Mesendoderm (in vitro differentiated cells): ENCODE measurements at regions not wholly inside any gene's neighbourhood (a gene's known extent, or its start where the extent isn't known, plus 50 kb on each side); places are given as distances from the start of the nearest gene placed in this dataset.

Source experiments
- DNase-seq: peaks from one replicate; pipeline ENCODE4 v3.0.0; 2013
- H2AK5ac ChIP-seq: 2 replicates; pipeline ENCODE4 v1.6.1; 2013; ENCODE audit warnings: low read length, inconsistent platforms
- H2BK120ac ChIP-seq: 2 replicates; pipeline ENCODE4 v1.6.1; 2013; ENCODE audit warnings: low read depth, mild to moderate bottlenecking, low read length, moderate library complexity, mixed read lengths
- H2BK15ac ChIP-seq: replicated peaks from 2 replicates; pipeline ENCODE4 v1.6.1; 2013; ENCODE audit warnings: low read depth, mild to moderate bottlenecking, moderate library complexity
- H2BK5ac ChIP-seq: 2 replicates; pipeline ENCODE4 v1.6.1; 2013; ENCODE audit warnings: low read length, inconsistent platforms
- H3K18ac ChIP-seq: 2 replicates; pipeline ENCODE4 v1.6.1; 2013; ENCODE audit warnings: mild to moderate bottlenecking, low read length, mixed read lengths
- H3K23ac ChIP-seq: one replicate; pipeline ENCODE4 v1.6.1; 2013; ENCODE audit warnings: low read length
- H3K27ac ChIP-seq: 2 replicates; pipeline ENCODE4 v1.5.1; 2013; ENCODE audit warnings: low read depth, mild to moderate bottlenecking, inconsistent platforms, low read length, moderate library complexity
- H3K27me3 ChIP-seq: 2 replicates; pipeline ENCODE4 v1.6.1; 2013; ENCODE audit warnings: low read length, control low read depth, mild to moderate bottlenecking, inconsistent platforms; ENCODE audit not compliant: insufficient read depth, poor library complexity
- H3K36me3 ChIP-seq: 2 replicates; pipeline ENCODE4 v1.6.1; 2013; ENCODE audit warnings: low read length, inconsistent platforms; ENCODE audit not compliant: control insufficient read depth, insufficient read depth
- H3K4ac ChIP-seq: one replicate; pipeline ENCODE4 v1.6.1; 2013; ENCODE audit warnings: low read depth, mild to moderate bottlenecking, low read length, moderate library complexity
- H3K4me1 ChIP-seq: 2 replicates; pipeline ENCODE4 v1.6.1; 2013; ENCODE audit warnings: low read depth, low read length, inconsistent platforms; ENCODE audit not compliant: control insufficient read depth
- H3K4me2 ChIP-seq: 2 replicates; pipeline ENCODE4 v1.6.1; 2013; ENCODE audit warnings: low read length
- H3K4me3 ChIP-seq: 2 replicates; pipeline ENCODE4 v1.5.1; 2013; ENCODE audit warnings: mild to moderate bottlenecking, low read length
- H3K56ac ChIP-seq: one replicate; pipeline ENCODE4 v1.6.1; 2013; ENCODE audit warnings: low read length
- H3K79me1 ChIP-seq: 2 replicates; pipeline ENCODE4 v1.6.1; 2013; ENCODE audit warnings: low read length, inconsistent platforms
- H3K79me2 ChIP-seq: 2 replicates; pipeline ENCODE4 v1.6.1; 2013; ENCODE audit warnings: mild to moderate bottlenecking, low read length; ENCODE audit not compliant: control insufficient read depth, insufficient read depth
- H3K9ac ChIP-seq: 2 replicates; pipeline ENCODE4 v1.6.1; 2013; ENCODE audit warnings: low read length, inconsistent platforms
- H4K5ac ChIP-seq: one replicate; pipeline ENCODE4 v1.6.1; 2013; ENCODE audit warnings: low read length
- H4K8ac ChIP-seq: one replicate; pipeline ENCODE4 v1.6.1; 2013; ENCODE audit warnings: low read depth, mild to moderate bottlenecking, control low read depth, low read length, moderate library complexity
- WGBS: extraction: QIAGEN DNeasy Blood & Tissue Kit; methylation state at CpG from one replicate; pipeline ENCODE4 v1.1.7; 2013; ENCODE audit warnings: low lambda C conversion rate, missing lambda C conversion rate; ENCODE audit not compliant: insufficient coverage; ENCODE audit errors: extremely low coverage; 5-methylcytosine and 5-hydroxymethylcytosine counted together

DNA sequence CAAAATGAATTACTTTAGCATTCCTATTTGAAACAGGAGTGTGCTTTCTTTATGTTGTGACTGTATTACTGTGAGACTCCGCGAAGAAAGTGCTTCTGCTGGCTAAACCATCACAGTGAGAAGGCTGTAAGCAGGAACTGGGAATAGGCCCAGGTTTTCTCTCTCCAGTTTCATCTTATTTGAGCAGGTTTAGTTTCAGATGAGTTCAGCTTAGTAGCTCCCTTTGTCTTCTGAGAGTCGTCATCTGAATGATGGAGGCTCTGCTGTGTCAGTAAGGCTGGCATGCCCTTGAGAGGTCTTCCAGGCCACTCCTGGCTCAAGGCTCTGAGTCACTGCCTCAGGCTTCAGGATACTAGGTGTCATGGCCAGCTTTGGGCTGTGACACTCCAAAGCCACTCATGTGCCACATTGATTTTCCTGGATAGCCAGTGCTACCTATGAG lies 205.6 kb upstream of the RGS6 start:
- H4K5ac ChIP-seq = no peak overlapping the region
- H2BK15ac ChIP-seq = no peak overlapping the region
- H2BK5ac ChIP-seq = no peak overlapping the region
- no peak overlapping the region for H3K4me2 ChIP-seq
- H3K4me1 ChIP-seq = no peaks in the 10 kb centered on the region
- H4K8ac ChIP-seq = no peak overlapping the region
- no peak overlapping the region for H3K23ac ChIP-seq
- WGBS = no CpG with 5 or more reads among the region's 3 CpGs
- no peak overlapping the region for H3K27ac ChIP-seq
- no peak overlapping the region for H3K4me3 ChIP-seq
- H3K79me1 ChIP-seq = no peaks in the 10 kb centered on the region
- H2AK5ac ChIP-seq = no peak overlapping the region
- H3K18ac ChIP-seq = no peak overlapping the region
- no peak for DNase-seq
- H3K27me3 ChIP-seq = no peaks in the 10 kb centered on the region
- peaks cover 3% of the 10 kb centered on the region for H3K36me3 ChIP-seq
- H3K79me2 ChIP-seq = no peaks in the 10 kb centered on the region
- no peak overlapping the region for H3K9ac ChIP-seq
- no peak overlapping the region for H3K56ac ChIP-seq
- no peak overlapping the region for H2BK120ac ChIP-seq
- H3K4ac ChIP-seq = no peak overlapping the region

DNA sequence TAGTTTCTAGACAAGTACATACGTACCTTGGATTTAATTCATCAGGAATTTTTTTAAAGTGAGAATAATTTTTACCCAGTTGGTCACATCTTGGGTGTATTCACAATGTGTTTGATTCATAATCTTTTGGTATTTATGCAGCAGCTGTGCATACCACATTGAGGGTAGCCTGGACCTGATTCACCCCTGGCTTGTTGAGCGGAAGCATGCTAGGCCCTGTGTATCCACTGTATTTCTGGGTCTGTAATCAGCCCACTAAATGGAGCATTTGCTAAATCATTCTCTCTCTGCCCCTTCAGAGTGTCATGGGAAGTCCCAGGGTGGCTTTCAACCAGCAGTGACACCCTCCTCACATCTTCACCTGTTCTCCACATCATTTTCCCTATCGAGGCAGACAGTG lies 203.8 kb upstream of the RGS6 start:
- no peak for DNase-seq
- H2BK120ac ChIP-seq = no peak overlapping the region
- no CpG with 5 or more reads among the region's 3 CpGs for WGBS
- H3K4ac ChIP-seq = no peak overlapping the region
- no peak overlapping the region for H3K23ac ChIP-seq
- H3K79me2 ChIP-seq = no peaks in the 10 kb centered on the region
- no peak overlapping the region for H2BK15ac ChIP-seq
- no peak overlapping the region for H3K56ac ChIP-seq
- H3K4me1 ChIP-seq = no peaks in the 10 kb centered on the region
- no peak overlapping the region for H3K4me2 ChIP-seq
- H2AK5ac ChIP-seq = no peak overlapping the region
- H3K27me3 ChIP-seq = no peaks in the 10 kb centered on the region
- no peak overlapping the region for H2BK5ac ChIP-seq
- H4K5ac ChIP-seq = no peak overlapping the region
- no peaks in the 10 kb centered on the region for H3K79me1 ChIP-seq
- H3K4me3 ChIP-seq = no peak overlapping the region
- H4K8ac ChIP-seq = no peak overlapping the region
- H3K9ac ChIP-seq = no peak overlapping the region
- H3K27ac ChIP-seq = no peak overlapping the region
- H3K36me3 ChIP-seq = peaks cover 5% of the 10 kb centered on the region
- H3K18ac ChIP-seq = no peak overlapping the region

DNA sequence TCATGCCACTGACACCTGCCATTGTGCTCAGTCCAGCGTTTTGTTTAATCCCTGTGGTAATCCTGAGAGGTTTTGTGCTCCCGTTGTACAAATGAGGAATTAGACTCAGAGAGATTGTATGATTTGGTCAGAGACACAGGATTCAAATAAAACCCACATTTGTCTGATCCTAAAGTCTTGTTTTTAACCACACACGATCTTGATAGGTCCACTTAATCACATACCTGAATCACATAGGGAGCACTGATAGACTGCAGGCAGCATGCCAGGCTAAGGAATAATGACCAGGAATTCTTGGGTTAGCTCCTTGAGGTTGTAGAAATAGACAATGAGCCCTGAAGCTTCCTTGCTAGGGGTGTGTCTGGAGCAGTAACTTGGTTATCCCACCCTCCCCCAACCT lies 202.6 kb upstream of the RGS6 start:
- WGBS = no CpG with 5 or more reads among the region's 3 CpGs
- peaks cover 7% of the 10 kb centered on the region for H3K36me3 ChIP-seq
- no peak overlapping the region for H3K27ac ChIP-seq

DNA sequence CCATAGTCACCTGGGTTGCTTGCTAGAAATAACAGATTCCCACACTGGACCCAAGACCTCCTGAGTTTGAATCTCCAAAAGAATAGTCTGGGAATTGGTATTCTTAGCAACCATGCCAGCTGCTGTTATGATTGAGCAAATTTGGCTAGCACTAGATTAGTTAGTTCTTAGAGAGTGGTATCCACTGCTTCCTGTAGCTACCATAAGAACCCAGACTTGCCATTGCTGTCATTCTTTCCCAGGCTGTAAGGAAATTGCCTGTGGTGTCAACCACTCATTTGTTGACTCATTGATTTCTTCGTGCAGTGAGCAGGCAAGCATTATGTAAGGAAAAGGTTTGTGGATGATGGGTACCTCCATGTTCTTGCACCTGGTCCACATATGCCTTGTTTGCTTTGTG lies 201.8 kb upstream of the RGS6 start:
- H3K18ac ChIP-seq = no peak overlapping the region
- no peaks in the 10 kb centered on the region for H3K79me2 ChIP-seq
- H3K56ac ChIP-seq = no peak overlapping the region
- no peaks in the 10 kb centered on the region for H3K4me1 ChIP-seq
- no CpG with 5 or more reads among the region's 1 CpG for WGBS
- no peak overlapping the region for H4K5ac ChIP-seq
- H3K4me3 ChIP-seq = no peak overlapping the region
- H3K79me1 ChIP-seq = no peaks in the 10 kb centered on the region
- H3K36me3 ChIP-seq = peaks cover 7% of the 10 kb centered on the region
- H2BK120ac ChIP-seq = no peak overlapping the region
- H3K27ac ChIP-seq = no peak overlapping the region
- H2AK5ac ChIP-seq = no peak overlapping the region
- DNase-seq = no peak
- H3K23ac ChIP-seq = no peak overlapping the region
- no peak overlapping the region for H2BK5ac ChIP-seq
- no peak overlapping the region for H3K9ac ChIP-seq
- no peak overlapping the region for H4K8ac ChIP-seq
- H2BK15ac ChIP-seq = no peak overlapping the region
- H3K27me3 ChIP-seq = no peaks in the 10 kb centered on the region
- H3K4ac ChIP-seq = no peak overlapping the region
- H3K4me2 ChIP-seq = no peak overlapping the region

More for the DNA sequence above, 202.6 kb upstream of the RGS6 start:
- Histone ChIP-seq H2BK5ac (no peak overlapping the region), H3K27me3 (no peaks in the 10 kb centered on the region), H3K4me2 (no peak overlapping the region), H3K79me2 (no peaks in the 10 kb centered on the region), H2BK15ac (no peak overlapping the region), H3K23ac (no peak overlapping the region), H2AK5ac (no peak overlapping the region), H3K79me1 (no peaks in the 10 kb centered on the region), H3K56ac (no peak overlapping the region), H3K4ac (no peak overlapping the region), H3K4me3 (no peak overlapping the region), H4K8ac (no peak overlapping the region), H2BK120ac (no peak overlapping the region), H3K18ac (no peak overlapping the region), H4K5ac (no peak overlapping the region), H3K9ac (no peak overlapping the region), H3K4me1 (no peaks in the 10 kb centered on the region)
- no peak for DNase-seq

DNA sequence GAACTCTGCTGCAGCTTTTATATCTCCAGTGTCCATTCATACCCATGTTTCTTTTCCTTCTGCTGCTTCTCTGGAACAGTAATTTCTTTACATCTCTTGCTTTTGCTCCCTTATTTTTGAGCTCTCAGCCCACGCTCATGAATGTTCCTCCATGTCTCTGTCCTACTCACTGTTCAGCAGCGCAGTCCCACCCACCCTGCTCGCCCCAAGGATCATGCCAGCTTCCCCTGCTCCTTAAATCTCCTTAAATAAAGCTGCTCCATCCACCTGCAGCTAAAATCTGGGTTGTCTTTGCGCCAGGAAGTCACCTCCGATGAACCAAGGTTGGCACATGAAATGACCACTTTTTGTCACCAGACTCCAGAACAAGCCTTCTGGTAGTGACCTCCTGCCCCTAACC lies 201.1 kb upstream of the RGS6 start:
- Histone ChIP-seq H4K8ac (no peak overlapping the region), H3K4me1 (no peaks in the 10 kb centered on the region), H3K79me2 (no peaks in the 10 kb centered on the region), H3K4me3 (no peak overlapping the region), H3K9ac (no peak overlapping the region), H3K18ac (no peak overlapping the region), H3K4me2 (no peak overlapping the region), H2BK120ac (no peak overlapping the region), H3K4ac (no peak overlapping the region), H3K23ac (no peak overlapping the region), H3K36me3 (peaks cover 10% of the 10 kb centered on the region), H3K79me1 (no peaks in the 10 kb centered on the region), H3K56ac (no peak overlapping the region), H2AK5ac (no peak overlapping the region), H2BK5ac (no peak overlapping the region), H4K5ac (no peak overlapping the region), H3K27ac (no peak overlapping the region), H2BK15ac (no peak overlapping the region), H3K27me3 (no peaks in the 10 kb centered on the region)
- no CpG with 5 or more reads among the region's 5 CpGs for WGBS
- no peak for DNase-seq

DNA sequence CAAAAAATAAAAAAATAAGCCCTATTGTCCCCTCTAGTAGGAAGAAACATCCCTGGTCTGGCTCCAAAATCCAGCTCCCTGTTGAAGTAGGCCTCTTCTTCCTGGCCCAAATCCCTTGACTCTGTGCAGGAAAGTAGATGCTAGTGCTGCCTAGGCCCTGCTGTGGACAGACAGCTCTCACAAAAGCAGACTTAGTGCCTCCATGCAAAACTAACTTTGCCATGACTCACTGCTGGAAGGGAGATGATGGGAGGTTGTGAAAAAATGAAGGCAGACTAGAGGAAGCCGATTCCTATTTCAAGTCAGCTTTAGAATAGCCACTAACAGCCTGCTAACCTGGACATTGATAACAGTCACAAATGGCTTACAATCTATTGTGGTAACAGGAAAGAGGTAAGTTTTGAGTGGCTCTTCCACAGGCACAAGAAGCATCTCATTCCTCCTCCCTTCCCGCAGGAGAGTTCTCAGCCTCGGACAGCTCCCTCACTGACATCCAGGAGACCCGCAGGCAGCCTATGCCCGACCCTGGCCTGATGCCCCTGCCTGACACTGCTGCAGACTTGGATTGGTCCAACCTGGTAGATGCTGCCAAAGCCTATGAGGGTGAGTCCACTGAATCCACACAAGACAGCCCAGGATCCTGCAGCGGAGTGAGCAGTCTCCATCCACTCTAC lies 198.9 kb upstream of the RGS6 start:
- no peak overlapping the region for H3K56ac ChIP-seq
- no peak overlapping the region for H2AK5ac ChIP-seq
- H3K36me3 ChIP-seq = peaks cover 10% of the 10 kb centered on the region
- H3K79me2 ChIP-seq = no peaks in the 10 kb centered on the region
- peak; percentile 24 for DNase-seq
- H3K27ac ChIP-seq = no peak overlapping the region
- no peaks in the 10 kb centered on the region for H3K4me1 ChIP-seq
- H2BK5ac ChIP-seq = no peak overlapping the region
- no peaks in the 10 kb centered on the region for H3K79me1 ChIP-seq
- H3K9ac ChIP-seq = no peak overlapping the region
- no peak overlapping the region for H3K18ac ChIP-seq
- H2BK120ac ChIP-seq = no peak overlapping the region
- no peak overlapping the region for H3K23ac ChIP-seq
- no peak overlapping the region for H4K5ac ChIP-seq
- H4K8ac ChIP-seq = no peak overlapping the region
- H3K27me3 ChIP-seq = no peaks in the 10 kb centered on the region
- no peak overlapping the region for H3K4me2 ChIP-seq
- H3K4me3 ChIP-seq = no peak overlapping the region
- H2BK15ac ChIP-seq = no peak overlapping the region
- H3K4ac ChIP-seq = no peak overlapping the region
- no CpG with 5 or more reads among the region's 6 CpGs for WGBS
